Stimulated activated CD8-positive, alpha-beta memory T cell treated with anti-CD3 and anti-CD28 coated beads, Interleukin-4, amount 100 ng/mL, for 1 hour (primary cell): ENCODE measurements at regions not wholly inside any gene's neighbourhood (a gene's known extent, or its start where the extent isn't known, plus 50 kb on each side); places are given as distances from the start of the nearest gene placed in this dataset.

Experiments used
- DNase-seq, 2 donors: peaks; one replicate each; pipeline ENCODE4 v3.0.0-alpha.2; 2020; ENCODE audit warnings: low read depth in 2 of 2, low spot score in 1 of 2

DNA sequence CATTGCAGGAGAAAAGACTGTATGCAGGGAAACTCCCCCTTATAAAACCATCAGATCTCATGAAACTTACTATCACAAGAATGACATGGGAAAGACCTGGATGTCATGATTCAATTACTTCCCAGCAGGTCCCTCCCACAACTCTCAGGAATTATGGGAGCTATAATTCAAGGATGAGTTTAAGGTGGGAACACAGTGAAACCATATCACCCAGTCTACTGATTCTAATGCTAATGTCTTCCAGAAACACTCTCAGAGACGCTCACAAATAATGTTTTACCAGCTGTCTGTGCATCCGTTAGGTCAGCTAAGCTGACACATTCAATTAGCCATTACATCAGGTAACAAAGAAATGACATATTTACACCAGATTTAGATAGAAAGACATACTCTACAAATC, 637.9 kb downstream of the NLGN4Y start:
- DNase-seq, result no peak

- no peak for DNase-seq
Measured at GRCh38 chrY:15179890-15180289, 655.6 kb downstream of the NLGN4Y start.

GRCh38 chrY:15229056-15229455, 704.7 kb downstream of the NLGN4Y start:
- no peak for DNase-seq

DNA sequence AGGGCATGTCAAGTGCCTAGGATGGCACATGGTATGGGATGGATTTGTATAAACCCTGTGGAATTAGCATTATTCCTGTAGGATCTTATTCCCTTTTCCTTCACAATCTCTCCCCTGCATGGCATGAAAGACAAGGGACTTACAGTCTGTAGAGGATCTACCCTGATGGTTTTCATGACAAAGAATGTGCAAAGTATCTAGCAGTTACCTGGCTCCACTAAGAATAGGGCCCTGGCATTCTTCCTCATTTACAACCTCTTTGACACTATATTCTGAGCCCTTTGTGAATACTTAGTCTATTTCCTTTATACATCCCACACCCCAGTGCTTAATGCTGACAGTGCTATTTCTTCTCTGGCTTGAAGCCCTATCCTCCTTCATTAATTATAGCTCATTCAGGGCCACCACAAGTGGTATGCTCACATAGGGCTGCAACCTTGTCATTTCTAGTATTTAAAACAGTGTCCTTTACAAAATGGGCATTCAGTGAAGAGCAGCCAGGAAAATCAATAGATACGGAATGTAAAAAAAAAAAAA, 715.3 kb downstream of the NLGN4Y start:
- no peak for DNase-seq

DNA sequence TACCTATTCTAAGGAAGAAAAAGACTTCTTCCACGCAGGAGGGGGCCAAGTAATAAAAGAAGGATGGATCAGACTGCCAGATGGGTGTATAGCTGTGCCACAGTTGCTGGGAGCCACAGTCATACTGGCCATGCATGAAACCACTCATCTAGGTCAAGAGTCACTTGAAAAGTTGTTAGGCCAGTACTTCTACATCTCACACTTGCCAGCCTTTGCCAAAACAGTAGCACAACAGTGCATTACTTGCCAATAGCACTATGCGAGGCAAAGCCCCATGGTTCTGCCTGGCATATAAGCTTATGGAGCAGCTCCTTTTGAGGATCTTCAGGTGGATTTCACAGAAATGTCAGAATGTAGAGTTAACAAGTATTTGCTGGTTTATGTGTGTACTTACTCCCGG, 735.0 kb downstream of the NLGN4Y start:
- DNase-seq, result no peak

DNA sequence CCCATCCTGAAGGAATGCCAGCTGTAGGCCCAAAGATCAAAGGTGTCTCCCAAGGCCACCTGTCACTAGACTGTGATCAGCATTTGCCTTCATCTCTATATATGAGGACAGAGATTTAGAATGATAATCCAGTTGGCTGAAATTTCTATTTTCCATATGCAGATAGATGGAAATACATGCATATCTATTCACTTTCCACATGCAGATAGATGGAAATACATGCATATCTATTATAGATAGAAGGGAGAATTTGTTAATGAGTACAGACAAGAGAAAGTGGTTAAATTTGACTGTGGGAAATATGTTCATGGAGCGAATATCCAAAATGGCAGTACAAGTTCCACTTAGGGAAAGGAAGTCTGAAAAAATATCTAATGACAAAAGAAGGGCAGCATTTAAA, 762.2 kb downstream of the NLGN4Y start:
- DNase-seq, result no peak

GRCh38 chrY:15289821-15290220, 765.5 kb downstream of the NLGN4Y start:
- DNase-seq, result no peak

- DNase-seq, result no peak
Measured at GRCh38 chrY:15292881-15293280, 768.6 kb downstream of the NLGN4Y start.

DNA sequence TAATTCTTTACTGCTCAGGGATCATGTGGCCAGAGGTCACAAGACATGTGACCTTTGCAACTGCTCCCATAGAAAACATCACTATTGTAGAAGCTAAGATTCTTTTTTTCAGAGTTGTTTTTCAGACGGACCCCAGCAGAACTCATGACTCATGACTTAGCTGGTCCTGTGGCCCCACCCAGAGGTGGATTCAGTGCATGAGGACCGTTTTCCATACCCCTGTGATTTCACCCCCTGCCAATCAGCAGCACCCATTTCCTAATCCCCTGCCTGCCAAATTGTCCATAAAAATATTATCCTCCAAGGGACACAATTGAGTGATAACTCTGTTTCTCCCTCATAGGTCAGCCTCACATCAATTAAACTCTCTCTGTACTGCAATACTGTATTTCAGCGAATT, 777.5 kb downstream of the NLGN4Y start:
- no peak for DNase-seq

DNA sequence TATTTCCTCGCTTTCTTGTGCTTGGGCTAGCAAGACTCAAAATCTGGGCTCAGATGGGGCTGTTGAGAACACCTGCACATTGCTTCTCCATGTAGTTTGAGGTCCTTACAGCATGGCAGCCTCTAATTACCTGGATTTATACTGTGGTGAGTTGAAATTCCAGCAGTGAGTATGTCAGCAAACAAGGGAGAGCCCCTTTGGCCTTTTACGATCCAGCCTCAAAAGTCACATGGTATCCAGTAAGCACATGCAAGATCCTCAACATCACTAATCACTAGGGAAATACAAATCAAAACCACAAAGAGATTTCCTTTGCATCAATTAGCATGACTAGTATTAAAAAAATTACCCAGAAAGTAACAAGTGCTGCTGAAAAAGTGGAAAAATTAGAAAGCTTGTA, 787.8 kb downstream of the NLGN4Y start:
- no peak for DNase-seq

DNA sequence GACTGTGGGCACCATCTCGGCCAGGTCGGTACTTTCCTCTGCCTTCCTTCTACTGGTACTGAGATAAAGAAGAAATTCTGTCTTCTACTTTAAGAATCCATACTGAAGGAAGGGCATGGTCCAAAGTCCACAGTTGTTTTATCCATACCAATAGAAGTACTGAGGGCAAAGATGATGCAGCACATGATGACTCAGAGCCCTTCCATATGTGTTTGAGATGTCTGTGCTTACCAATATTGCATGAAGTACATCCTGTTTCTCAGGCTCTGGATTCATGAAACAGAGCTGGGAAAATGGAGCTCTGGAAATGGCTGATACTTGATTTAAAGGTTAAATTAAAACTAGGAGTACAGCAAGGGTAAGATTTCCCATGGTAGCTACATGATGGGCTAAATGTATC, 799.9 kb downstream of the NLGN4Y start:
- DNase-seq, result no peak

DNA sequence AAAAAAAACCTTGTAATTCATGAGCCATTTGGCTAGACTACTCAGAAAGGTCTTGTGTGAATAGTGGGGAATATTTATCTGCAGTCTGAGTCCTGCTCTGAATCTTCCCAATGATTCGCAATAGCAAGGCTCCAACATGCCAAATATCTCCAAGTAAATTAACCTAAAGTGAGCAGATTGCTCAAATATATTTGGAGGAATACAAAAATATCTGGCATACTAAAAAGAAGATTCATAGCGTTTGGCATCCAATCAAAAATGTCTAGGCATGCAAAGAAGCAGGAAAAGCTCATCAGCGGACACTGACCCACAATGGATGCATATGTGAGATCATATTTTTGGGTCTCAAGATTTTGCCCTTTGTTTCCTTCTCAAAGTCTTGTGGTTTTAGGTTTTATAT, 800.9 kb downstream of the NLGN4Y start:
- no peak for DNase-seq

DNA sequence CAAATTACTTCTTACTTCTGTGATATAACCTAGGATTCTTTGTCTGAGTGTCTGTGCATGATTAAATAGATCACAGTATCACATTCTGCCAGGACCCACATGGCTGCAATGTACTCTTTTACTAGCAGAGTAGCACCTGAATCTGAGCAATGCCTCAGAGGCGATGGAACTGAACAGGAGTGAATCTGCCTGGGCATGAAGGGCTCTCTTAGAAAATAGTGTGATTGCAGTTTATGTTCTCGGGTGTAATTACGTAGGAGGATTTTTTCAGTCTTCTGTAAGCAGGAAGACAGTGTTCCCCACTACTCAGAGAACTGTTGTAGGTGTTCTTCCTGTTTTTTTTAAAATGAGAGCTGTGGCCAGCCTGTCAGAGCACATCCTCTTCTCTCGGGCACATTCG, 802.3 kb downstream of the NLGN4Y start:
- DNase-seq, result no peak

DNA sequence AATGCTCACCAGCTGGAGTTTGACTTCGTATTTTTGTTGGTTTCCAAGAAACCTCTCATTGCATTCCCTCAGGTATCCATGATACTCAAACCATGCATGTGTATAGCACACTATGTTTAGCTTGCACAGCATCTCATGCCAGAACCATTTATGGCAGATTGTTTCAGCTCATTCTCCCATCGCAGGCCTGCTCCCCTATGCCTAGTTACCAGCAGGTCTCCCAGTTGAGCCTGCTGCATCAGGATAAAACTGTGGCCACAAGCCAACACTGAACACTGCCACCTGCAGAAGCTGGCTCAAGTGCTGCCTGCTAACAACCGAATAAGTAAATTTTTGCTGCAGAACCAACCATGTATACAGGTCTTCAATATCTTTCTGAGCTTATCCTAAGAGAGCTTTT, 804.5 kb downstream of the NLGN4Y start:
- DNase-seq, result no peak

DNA sequence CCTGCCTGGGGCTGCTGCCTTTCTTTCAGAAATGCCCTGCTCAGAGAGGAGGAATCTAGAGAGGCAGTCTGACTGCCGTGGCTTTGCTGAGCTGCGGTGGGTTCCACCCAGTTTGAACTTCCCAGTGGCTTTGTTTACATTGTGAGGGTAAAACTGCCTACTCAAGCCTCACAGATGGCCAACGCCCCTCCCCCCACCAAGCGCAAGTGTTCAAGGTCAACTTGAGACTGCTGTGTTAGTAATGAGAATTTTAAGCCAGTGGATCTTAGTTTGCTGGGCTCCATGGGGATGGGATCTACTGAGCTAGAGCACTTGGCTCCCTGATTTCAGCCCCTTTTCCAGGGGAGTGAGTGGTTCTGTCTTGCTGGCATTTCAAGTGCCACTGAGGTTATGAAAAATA, 819.2 kb downstream of the NLGN4Y start:
- DNase-seq, result no peak

DNA sequence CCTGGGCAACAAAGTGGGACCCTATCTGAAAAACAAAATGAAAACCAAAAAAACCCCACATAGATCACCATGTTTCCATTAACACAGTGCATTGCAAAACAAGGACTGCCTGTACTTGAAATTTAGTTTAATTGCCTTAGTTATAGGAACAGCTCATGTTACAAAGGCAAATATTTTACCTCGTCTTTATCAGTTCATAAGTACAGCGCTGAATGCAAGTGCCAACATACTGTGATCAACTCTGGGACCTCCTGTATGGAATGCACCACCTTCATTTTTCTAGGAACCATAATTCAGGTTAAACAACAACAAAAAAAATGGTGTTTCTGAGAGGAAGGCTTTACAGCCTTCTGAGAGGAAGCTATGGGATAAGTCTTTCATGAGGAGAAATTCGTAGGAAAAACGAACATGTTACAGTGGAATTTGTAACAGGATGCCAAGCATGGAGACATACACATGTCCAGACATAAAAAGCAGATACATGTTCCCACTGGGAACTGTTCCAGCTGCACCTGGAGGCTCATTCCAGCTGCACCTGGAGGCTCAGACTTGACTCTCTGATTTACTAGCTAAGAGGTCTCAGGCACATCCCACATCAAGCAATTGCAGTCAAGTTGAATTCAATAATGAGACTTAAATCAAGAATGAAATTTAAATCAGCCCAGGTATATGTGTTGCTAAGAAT, 821.3 kb downstream of the NLGN4Y start:
- no peak for DNase-seq

- no peak for DNase-seq
Measured at GRCh38 chrY:15349351-15349750, 825.0 kb downstream of the NLGN4Y start.

GRCh38 chrY:15355321-15355720, 831.0 kb downstream of the NLGN4Y start:
- DNase-seq, result no peak

DNA sequence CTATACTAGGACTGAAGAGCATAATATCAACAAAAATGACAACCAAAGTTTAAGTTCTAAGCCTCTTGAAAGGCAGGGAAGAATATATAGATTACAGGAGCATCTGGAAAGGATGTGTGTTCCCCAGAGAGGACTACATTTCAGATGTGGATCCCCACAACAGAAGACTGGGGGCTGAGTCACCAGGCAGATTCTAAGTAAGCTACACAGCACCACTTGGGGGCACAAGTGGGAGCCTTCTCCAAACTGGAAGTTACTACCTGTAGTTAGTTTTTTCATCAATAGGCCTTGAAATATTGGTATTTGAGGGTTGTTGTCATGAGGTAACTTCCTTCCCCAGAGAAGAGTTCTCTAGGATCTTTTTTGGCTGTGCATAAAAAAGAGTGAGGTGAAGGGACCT, 836.1 kb downstream of the NLGN4Y start:
- DNase-seq, result no peak

DNA sequence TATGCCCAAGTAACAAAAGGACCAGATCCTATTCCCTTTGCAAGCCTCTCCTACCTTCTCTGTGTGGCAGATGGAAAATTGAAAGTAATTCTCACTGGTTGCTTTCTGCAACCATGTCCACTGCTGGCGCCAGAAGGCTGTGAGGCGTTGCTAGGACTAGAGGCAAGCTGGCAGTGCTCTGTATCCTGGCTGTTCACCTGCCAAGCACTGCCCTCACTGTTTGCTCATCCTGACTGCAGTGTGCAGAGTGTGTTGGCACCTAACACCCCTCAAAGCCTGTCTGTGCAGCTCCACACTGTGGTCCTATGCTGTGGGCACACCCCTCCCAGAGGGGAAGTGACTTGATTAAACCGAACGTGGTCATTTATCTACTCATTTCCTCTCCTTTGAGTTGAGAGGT, 840.7 kb downstream of the NLGN4Y start:
- no peak for DNase-seq

GRCh38 chrY:15368786-15369185, 844.5 kb downstream of the NLGN4Y start:
- DNase-seq, result no peak

DNA sequence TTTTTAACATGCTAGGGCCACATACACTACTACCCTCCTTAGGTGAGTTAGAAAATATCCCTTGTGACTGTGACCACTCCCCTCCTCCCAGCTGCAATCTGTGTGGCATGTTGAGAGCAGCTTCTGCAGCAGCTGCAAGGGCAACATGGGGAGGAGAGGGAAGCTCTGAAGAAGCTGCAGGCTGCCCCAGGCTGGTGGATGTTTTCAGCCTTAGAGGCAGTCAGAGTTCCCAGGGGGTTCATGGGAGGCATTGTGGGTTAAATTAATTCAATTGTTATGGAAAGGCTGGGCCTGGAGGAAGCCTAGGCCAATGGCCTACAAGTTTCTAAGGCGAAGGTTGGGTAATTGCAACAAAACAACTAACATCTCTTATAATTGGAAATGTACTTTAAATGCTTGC, 860.8 kb downstream of the NLGN4Y start:
- no peak for DNase-seq

- DNase-seq, result no peak
Measured at GRCh38 chrY:15397556-15398280, 873.4 kb downstream of the NLGN4Y start.
